Gastroesophageal sphincter (tissue), 3 donors: ENCODE measurements at regions not wholly inside any gene's neighbourhood (a gene's known extent, or its start where the extent isn't known, plus 50 kb on each side); places are given as distances from the start of the nearest gene placed in this dataset.

Experiments used
- EP300 ChIP-seq: sonication (generic); formaldehyde crosslinking; IDR thresholded peaks from one replicate; pipeline ENCODE4 v1.6.1; 2017; ENCODE audit warnings: antibody characterized with exemption, mild to moderate bottlenecking
- POLR2A ChIP-seq, 2 donors: fragments of 450-650 bp; IDR thresholded peaks; one replicate each; pipeline ENCODE4 v1.6.1; 2017; ENCODE audit warnings: antibody characterized with exemption in 2 of 2, mild to moderate bottlenecking in 2 of 2, moderate library complexity in 1 of 2
- TF ChIP-seq, protein P1 (sequence below), 4 experiments: fragments of 200-600 bp in 2 of 4; fragments of 450-650 bp in 2 of 4; sonication (generic) in 1 of 4; IDR thresholded peaks; one replicate each; pipeline ENCODE4 v1.5.1; 2017 to 2019; ENCODE audit warnings: antibody characterized with exemption in 4 of 4, mild to moderate bottlenecking in 2 of 4, moderate library complexity in 2 of 4

DNA sequence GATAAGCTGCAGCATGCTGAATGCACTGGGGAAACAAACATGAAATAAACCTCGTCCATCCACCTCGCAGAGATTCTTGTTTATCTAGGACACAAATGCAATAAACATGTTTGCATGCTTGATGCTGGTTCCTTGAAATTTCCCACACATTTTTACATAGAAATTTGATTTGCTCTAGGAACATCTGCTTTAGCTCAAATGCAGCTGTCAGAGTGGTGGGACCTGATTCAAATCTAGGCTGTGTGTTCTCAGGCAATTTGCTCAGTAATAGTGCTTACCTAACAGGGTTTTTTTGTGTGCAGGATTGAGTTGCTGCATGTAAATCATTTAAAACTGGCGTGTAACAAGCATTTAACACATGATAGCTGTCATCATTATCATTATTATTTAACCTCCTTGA, 293.1 kb downstream of the QDPR start:
- TF ChIP-seq, protein P1, sequence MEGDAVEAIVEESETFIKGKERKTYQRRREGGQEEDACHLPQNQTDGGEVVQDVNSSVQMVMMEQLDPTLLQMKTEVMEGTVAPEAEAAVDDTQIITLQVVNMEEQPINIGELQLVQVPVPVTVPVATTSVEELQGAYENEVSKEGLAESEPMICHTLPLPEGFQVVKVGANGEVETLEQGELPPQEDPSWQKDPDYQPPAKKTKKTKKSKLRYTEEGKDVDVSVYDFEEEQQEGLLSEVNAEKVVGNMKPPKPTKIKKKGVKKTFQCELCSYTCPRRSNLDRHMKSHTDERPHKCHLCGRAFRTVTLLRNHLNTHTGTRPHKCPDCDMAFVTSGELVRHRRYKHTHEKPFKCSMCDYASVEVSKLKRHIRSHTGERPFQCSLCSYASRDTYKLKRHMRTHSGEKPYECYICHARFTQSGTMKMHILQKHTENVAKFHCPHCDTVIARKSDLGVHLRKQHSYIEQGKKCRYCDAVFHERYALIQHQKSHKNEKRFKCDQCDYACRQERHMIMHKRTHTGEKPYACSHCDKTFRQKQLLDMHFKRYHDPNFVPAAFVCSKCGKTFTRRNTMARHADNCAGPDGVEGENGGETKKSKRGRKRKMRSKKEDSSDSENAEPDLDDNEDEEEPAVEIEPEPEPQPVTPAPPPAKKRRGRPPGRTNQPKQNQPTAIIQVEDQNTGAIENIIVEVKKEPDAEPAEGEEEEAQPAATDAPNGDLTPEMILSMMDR (IDR thresholded peaks at IDR 0.05), result no peak
- TF ChIP-seq POLR2A (IDR thresholded peaks at IDR 0.05) (no peak), EP300 (no peak)
